ENCODE measurements at regions not wholly inside any gene's neighbourhood (a gene's known extent, or its start where the extent isn't known, plus 50 kb on each side); places are given as distances from the start of the nearest gene placed in this dataset.

GRCh38 chr5:73388306-73388684 lies 60.3 kb downstream of the FOXD1 start:
- CTCF ChIA-PET, result interaction anchor here (1.1 to 1.3 kb wide), 3 partner anchors 23 to 172 kb away, joined by 3 to 4 read pairs (median 3); no protein-coding TSS in a partner anchor
- Histone ChIP-seq H3K4me3 (replicated peaks in 1 of 3; ENCODE audit: insufficient read depth in 1 of 3, low read depth in 1 of 3, low read length in 3 of 3) (no peak overlapping the region), H3K36me3 (ENCODE audit: control insufficient read depth in 2 of 2, extremely low read depth in 1 of 2, insufficient read depth in 2 of 2, low read length in 2 of 2) (no peaks in the 10 kb centered on the region), H3K4me2 (ENCODE audit: insufficient read depth, low read length) (no peak overlapping the region), H2AFZ (ENCODE audit: low read depth, low read length) (no peak overlapping the region), H3K79me2 (ENCODE audit: control insufficient read depth, insufficient read depth, low read length) (no peaks in the 10 kb centered on the region), H3K9me1 (replicated peaks; ENCODE audit: control insufficient read depth, extremely low read depth, insufficient read depth, low read length) (no peaks in the 10 kb centered on the region), H3K4me1 (ENCODE audit: control insufficient read depth, extremely low read depth, insufficient read depth, low read length) (no peaks in the 10 kb centered on the region), H3K27me3 (ENCODE audit: control insufficient read depth in 2 of 2, insufficient read depth in 2 of 2, low read length in 2 of 2) (peaks cover 30 to 68% of the 10 kb centered on the region in 2 experiments), H3K9me3 (replicated peaks; ENCODE audit: control insufficient read depth, insufficient read depth, low read length) (peaks cover 4% of the 10 kb centered on the region), H3K9ac (replicated peaks; ENCODE audit: extremely low read depth, insufficient read depth, low read length) (no peak overlapping the region), H4K20me1 (replicated peaks; ENCODE audit: control insufficient read depth, extremely low read depth, insufficient read depth, low read length) (no peaks in the 10 kb centered on the region), H3K27ac (ENCODE audit: insufficient read depth, low read depth, low read length) (no peak overlapping the region)
- no TSS peak for BruUV-seq (replicated peaks)
- intact Hi-C loops (cut with micrococcal nuclease), result no loop called here
- TF ChIP-seq FOS (IDR thresholded peaks at IDR 0.05; ENCODE audit: borderline replicate concordance, insufficient read depth, low read length) (no peak), MYC (IDR thresholded peaks at IDR 0.05; ENCODE audit: low read depth, low read length) (no peak), EZH2 (IDR thresholded peaks at IDR 0.05; ENCODE audit: borderline replicate concordance, low read depth, low read length, severe bottlenecking) (no peak), CTCF (IDR thresholded peaks at IDR 0.05; ENCODE audit: extremely low read depth in 1 of 2, insufficient read depth in 1 of 2, low read depth in 1 of 2, low read length in 2 of 2) (no peak), JUN (IDR thresholded peaks at IDR 0.05; ENCODE audit: borderline replicate concordance, insufficient read depth, insufficient read length, low read depth) (no peak), POLR2A (IDR thresholded peaks at IDR 0.05; ENCODE audit: low read depth, low read length) (no peak), MAX (IDR thresholded peaks at IDR 0.05; ENCODE audit: insufficient read depth, insufficient read length) (no peak), POLR2AphosphoS5 (IDR thresholded peaks at IDR 0.05; ENCODE audit: insufficient read depth, low read depth, low read length) (no peak), GATA2 (IDR thresholded peaks at IDR 0.05; ENCODE audit: insufficient read depth, insufficient read length, low read depth, low read length) (no peak)
- no peak for FAIRE-seq
- no peak for DNase-seq (ENCODE audit: low read depth, low spot score)
- dilution Hi-C loops (cut with MboI; ENCODE audit: extremely low pct_ligation_motif_present, low sequenced_read_pairs), result no loop called here
- POLR2A ChIA-PET, result no interaction called here
